Activated T-cell treated with anti-CD3 and anti-CD28 coated beads, Interleukin-2, amount 50 U/mL, for 24 hours (primary cell): ENCODE measurements at regions not wholly inside any gene's neighbourhood (a gene's known extent, or its start where the extent isn't known, plus 50 kb on each side); places are given as distances from the start of the nearest gene placed in this dataset.

Experiments
- DNase-seq: peaks from one replicate; pipeline ENCODE4 v3.0.0-alpha.2; 2020
- H3K27ac Mint-ChIP-seq: 2 replicates; pipeline ENCODE4 v1.8.0; 2020; ENCODE audit warnings: mild to moderate bottlenecking, mixed read lengths
- H3K27me3 Mint-ChIP-seq: 2 replicates; pipeline ENCODE4 v1.8.0; 2020; ENCODE audit warnings: mixed read lengths
- H3K36me3 Mint-ChIP-seq: 2 replicates; pipeline ENCODE4 v1.8.0; 2020; ENCODE audit warnings: low read depth, mixed read lengths
- H3K4me1 Mint-ChIP-seq: 2 replicates; pipeline ENCODE4 v1.8.0; 2020; ENCODE audit warnings: low read depth, mixed read lengths
- H3K4me3 Mint-ChIP-seq: 2 replicates; pipeline ENCODE4 v1.8.0; 2020; ENCODE audit warnings: mild to moderate bottlenecking, moderate library complexity, mixed read lengths
- H3K9me3 Mint-ChIP-seq: 2 replicates; pipeline ENCODE4 v1.8.0; 2020; ENCODE audit warnings: mixed read lengths

DNA sequence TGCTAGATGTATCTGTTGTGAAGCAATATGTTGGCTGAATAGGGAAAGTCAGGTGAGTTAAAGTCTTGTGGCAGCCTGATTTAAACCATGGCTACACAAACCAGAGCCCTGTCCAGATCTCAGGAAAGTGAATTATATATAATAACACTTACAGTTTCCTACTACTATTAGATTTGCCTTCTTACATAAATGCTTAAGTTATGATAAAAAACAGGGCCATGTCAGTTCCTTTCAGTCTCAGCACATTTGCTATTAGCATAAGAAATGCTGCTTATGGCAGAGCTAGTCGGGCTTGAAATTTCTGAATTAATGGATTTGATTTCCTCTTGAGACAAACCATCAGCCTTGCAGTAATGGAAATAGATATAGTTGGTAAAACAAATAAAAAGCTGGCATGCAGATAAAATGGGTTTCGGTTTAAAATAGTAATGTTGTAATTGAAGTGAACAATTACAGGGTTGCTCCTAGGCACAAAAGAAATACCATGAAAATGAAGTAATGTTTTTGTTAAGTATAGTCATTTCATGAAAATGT, 664.2 kb upstream of the ZNF608 start:
- Mint-ChIP-seq H3K36me3 (no peaks in the 10 kb centered on the region), H3K27me3 (no peaks in the 10 kb centered on the region), H3K4me1 (no peaks in the 10 kb centered on the region), H3K9me3 (no peaks in the 10 kb centered on the region), H3K27ac (no peak overlapping the region), H3K4me3 (no peak overlapping the region)
- no peak for DNase-seq

DNA sequence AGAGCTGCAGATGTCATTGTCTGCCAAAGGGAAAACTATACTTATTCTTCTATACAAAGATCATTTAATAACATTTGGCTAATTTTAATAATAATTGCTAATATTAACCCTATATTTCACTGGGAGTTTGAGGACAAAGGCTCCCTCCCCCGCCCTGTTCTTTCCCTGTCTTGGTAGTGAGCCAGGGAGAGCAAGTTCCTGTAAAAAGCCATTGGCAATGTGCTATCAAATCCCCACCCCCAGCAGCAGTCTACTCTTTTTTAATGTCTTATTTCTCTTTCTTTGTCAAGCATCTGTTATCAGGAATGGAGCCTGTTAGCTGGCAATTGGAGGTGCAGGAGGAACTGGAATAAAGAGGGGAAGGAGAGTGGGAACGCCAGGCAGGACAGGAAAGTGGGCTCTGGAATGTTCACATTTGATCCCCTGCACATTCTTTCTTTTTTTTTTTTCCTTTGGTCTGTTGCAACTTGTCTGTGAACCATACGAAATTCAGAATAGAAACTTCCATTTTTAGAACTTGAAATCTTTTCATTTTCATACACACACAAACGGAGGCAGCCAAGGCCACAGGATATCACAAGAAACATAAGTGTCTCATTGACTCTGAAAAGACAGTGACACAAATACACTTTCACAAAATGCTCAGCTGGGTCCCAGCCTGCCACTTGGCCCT, 664.8 kb upstream of the ZNF608 start:
- DNase-seq = no peak
- Mint-ChIP-seq H3K4me1 (no peaks in the 10 kb centered on the region), H3K27ac (no peak overlapping the region), H3K9me3 (no peaks in the 10 kb centered on the region), H3K4me3 (no peak overlapping the region), H3K27me3 (no peaks in the 10 kb centered on the region), H3K36me3 (no peaks in the 10 kb centered on the region)

DNA sequence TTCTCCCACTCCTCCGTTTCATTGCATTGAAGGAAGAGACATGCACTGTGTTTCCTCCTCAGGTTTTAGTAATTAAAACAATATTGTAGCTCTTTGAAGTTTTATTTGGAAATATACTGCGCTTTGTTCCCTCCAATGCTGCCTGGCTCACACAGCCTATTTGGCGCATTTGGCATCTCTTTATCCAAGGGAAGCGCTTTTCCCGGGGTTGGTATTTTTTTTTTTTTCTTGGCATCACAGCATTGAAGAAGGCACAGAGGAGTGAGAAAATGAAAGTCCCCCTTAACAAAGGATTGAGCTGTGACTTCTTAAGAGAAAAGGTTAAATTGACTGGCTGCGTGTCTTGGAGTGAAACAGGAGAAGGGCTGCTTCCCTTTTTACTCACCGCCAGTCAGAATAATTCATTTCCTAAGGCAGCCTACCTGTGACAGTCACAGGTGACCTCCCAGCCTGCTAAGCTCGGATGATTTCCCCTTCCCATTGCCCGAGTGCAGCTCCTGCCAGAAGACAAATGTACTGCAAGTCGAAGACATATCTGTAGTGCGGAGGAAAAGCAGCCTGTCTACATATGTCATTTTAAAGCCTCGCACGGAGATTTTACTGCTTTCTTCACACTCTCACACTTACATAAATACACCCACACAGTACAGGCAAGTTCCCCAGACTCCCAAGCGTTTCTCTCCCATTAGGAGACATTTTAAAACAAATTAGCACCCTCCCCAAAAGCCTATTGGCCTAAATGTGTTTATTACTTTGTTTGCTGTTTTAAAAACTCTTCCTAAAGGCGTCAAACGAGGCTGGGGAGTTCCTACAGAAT, 665.5 kb upstream of the ZNF608 start:
- Mint-ChIP-seq H3K4me3 (no peak overlapping the region), H3K27me3 (no peaks in the 10 kb centered on the region), H3K9me3 (no peaks in the 10 kb centered on the region), H3K27ac (no peak overlapping the region), H3K36me3 (no peaks in the 10 kb centered on the region), H3K4me1 (no peaks in the 10 kb centered on the region)
- DNase-seq = no peak

DNA sequence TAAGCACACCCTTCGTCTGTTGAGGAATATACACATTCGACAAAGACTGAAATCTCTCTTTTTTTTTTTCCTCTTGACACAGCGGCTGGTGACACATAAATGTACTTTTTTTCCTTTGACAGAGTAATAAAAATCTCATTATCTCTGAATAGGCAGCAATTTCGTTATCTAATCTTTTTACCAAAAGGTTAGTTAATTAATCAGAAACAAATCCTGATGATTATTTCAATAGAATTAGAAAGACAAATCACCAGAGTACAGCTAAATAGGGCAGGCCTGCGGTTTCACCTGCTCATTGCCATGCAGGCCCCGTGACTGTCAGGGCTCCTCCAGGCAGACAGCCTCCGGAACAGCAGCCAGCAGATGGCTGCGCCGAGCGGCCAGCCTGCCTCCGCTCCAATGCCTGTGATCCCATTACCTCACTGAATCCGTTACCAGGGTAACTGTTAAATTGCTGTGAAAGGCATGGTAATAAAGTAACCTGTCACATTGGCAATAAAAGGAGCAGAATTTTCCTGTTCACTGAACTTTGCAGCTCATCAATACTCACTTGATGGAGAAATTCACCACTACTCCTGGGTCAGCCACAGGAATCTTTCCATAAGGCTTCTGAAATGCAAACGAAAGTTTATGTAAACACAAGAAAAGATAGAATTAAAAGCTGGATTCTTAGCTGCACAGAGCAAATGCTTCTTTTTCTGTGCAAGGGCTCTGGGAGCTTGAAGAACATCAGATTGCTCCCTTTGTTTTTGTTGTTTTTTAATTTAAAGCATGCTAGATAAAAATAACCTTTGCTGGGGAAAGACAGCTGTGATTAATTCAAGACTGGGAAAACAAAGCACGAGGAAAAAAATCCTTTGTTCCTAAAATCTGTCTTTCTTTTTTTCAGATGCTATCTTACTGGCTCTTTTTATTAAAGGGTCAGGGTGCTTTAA, 666.4 kb upstream of the ZNF608 start:
- H3K9me3 Mint-ChIP-seq = no peaks in the 10 kb centered on the region
- H3K27me3 Mint-ChIP-seq = no peaks in the 10 kb centered on the region
- DNase-seq = no peak
- H3K36me3 Mint-ChIP-seq = no peaks in the 10 kb centered on the region
- no peak overlapping the region for H3K27ac Mint-ChIP-seq
- no peak overlapping the region for H3K4me3 Mint-ChIP-seq
- no peaks in the 10 kb centered on the region for H3K4me1 Mint-ChIP-seq

DNA sequence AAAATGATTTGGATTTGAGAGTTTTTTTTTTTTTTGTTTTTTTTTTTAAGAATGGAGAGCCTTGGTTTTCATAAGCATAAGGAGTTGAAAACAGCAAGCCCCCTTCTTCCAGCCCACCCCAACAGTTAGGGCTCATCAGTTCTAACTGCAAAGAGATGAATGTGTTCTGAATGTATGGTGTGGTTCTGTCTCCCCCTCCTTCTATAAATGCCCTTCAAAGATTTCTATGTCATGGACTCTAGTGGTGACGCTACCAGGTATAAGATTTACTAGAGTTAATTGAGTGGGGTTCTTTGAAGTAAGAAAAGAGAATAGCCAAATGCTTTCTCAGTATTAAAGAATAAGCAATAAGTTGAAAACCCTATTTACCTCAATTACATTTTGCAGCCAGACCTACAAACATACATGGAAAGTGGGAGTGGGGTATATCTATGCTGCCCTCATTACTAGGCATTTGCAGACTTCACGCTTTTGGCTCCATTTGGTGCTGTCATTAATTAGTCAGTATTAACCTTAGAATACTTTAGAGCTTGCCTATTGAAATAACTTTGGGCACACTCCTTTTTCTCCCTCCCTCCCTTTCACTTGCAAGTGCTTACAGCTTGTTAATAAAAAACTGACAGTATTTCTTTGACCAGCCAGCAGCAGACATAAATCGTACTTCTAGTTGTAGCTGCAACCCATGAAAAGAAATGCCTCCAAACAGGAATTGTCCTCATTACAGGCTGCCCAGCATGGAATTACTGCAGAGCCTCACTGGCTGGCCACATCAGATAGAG, 667.2 kb upstream of the ZNF608 start:
- H3K27ac Mint-ChIP-seq = no peak overlapping the region
- DNase-seq = no peak
- no peaks in the 10 kb centered on the region for H3K36me3 Mint-ChIP-seq
- H3K4me3 Mint-ChIP-seq = no peak overlapping the region
- no peaks in the 10 kb centered on the region for H3K27me3 Mint-ChIP-seq
- no peaks in the 10 kb centered on the region for H3K4me1 Mint-ChIP-seq
- H3K9me3 Mint-ChIP-seq = no peaks in the 10 kb centered on the region

DNA sequence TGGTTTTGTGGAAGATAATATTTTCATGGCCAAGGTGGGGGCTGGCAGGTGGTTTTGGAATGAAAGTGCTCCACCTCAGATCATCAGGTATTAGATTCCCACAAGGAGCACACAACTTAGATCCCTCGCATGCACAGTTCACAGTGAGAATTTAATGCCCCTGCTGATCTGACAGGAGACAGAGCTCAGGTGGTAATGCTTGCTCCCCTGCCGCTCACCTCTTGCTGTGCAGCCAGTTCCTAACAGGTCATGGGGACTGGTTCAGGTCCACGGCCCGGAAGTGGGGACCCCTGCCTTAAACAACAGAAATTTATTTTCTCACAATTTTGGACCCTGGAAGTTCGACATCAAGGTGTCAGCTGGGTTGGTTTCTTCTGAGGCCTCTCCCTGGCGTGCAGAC, 668.7 kb upstream of the ZNF608 start:
- H3K4me3 Mint-ChIP-seq = no peak overlapping the region
- H3K27ac Mint-ChIP-seq = no peak overlapping the region
- no peaks in the 10 kb centered on the region for H3K36me3 Mint-ChIP-seq
- H3K27me3 Mint-ChIP-seq = no peaks in the 10 kb centered on the region
- no peaks in the 10 kb centered on the region for H3K4me1 Mint-ChIP-seq
- no peaks in the 10 kb centered on the region for H3K9me3 Mint-ChIP-seq
- no peak for DNase-seq

DNA sequence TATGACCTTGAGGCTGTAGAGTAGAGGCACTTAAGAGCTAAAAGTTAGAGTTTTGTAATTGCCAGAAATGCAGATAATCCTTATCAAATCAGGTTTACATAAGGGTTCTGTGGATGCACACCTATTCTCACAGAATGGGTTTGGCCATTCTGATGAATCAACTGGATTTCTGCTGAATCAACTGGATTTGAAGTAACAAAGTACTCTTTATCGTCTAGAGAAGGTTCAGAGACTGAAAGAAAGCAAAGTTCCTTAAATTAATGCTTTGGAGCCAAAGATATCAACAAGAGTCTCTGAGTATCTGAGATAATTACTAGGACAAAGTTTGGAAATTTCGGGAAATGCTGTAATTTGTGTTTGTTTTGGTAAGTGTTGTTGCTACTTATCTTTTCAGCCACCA, 669.6 kb upstream of the ZNF608 start:
- DNase-seq = no peak
- H3K4me1 Mint-ChIP-seq = no peaks in the 10 kb centered on the region
- no peaks in the 10 kb centered on the region for H3K27me3 Mint-ChIP-seq
- H3K4me3 Mint-ChIP-seq = no peak overlapping the region
- no peaks in the 10 kb centered on the region for H3K9me3 Mint-ChIP-seq
- no peak overlapping the region for H3K27ac Mint-ChIP-seq
- H3K36me3 Mint-ChIP-seq = no peaks in the 10 kb centered on the region

DNA sequence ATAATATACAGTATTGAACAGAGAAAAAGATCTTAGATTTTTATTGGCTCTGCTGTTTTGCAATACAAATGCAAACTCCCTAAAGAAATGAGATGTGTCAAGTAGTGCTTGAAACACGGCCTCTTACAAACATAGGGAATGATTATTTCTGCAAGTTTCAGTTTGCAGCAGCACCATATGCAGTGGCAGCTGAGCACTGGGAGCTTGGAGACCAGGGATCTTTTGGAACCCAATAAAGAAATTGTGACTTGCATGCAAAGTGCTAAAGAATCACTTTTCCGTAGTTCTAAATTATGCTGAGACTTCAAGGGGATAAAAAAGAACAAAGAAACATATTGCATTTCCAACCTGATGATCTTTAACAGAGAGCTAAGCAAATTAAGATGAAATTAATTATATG, 674.6 kb upstream of the ZNF608 start:
- Mint-ChIP-seq H3K4me1 (no peaks in the 10 kb centered on the region), H3K36me3 (no peaks in the 10 kb centered on the region), H3K9me3 (peaks cover 4% of the 10 kb centered on the region), H3K27me3 (no peaks in the 10 kb centered on the region), H3K4me3 (no peak overlapping the region), H3K27ac (no peak overlapping the region)
- no peak for DNase-seq

DNA sequence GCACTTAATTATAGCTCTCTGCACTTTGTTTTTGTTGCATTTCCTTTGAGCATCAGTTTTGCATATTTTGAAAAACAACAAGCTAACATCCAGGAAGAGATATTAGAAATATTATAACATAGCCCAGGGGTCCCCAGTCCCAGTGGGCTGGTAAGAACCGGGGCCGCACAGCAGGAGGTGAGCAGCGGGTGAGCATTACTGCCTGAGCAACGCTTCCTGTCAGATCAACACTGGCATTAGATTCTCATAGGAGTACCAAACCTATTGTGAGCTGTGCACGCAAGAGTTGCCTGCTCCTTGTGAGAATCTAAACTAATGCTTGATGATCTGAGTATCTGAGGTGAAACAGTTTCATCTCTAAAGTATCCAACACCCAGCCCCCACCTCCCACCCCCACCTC, 675.9 kb upstream of the ZNF608 start:
- Mint-ChIP-seq H3K4me1 (no peaks in the 10 kb centered on the region), H3K36me3 (no peaks in the 10 kb centered on the region), H3K27me3 (no peaks in the 10 kb centered on the region), H3K27ac (no peak overlapping the region), H3K9me3 (peaks cover 6% of the 10 kb centered on the region), H3K4me3 (no peak overlapping the region)
- DNase-seq = no peak

DNA sequence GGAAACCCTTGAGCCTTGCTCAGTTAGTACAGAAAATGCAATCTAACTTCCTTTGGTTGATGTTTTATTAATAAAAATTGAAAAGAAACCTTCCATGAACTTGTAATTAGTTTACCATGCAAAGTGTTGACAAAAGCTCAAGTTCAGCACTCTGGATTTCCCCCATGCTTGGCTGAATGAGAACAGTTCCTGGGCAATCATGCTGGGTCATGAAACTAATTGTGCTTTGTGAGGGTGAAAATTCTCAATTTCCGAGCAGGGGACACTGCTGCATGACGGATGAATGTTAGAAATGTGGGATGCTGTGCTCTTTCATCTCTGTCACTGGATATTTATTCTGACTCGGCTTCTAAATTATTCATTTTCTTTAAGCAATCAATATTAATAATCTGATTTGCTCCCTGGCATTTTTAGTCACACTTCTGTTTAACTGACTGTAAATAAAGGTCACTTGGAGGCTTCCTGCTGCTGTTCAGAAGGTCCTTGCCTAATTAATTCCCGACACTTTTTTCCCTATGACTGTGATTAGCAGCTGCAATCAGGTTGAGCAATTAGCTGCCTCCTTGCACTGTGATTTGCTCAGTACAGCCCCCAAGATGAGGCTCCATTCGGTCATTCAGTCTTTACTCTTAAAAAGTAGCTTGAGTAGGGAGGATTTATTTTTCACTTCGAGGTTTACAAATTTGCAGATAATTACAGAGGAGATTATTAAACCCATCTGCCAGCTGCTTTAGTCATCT, 678.1 kb upstream of the ZNF608 start:
- no peak for DNase-seq
- no peak overlapping the region for H3K27ac Mint-ChIP-seq
- H3K27me3 Mint-ChIP-seq = no peaks in the 10 kb centered on the region
- H3K9me3 Mint-ChIP-seq = peaks cover 6% of the 10 kb centered on the region
- no peak overlapping the region for H3K4me3 Mint-ChIP-seq
- H3K36me3 Mint-ChIP-seq = no peaks in the 10 kb centered on the region
- H3K4me1 Mint-ChIP-seq = no peaks in the 10 kb centered on the region

DNA sequence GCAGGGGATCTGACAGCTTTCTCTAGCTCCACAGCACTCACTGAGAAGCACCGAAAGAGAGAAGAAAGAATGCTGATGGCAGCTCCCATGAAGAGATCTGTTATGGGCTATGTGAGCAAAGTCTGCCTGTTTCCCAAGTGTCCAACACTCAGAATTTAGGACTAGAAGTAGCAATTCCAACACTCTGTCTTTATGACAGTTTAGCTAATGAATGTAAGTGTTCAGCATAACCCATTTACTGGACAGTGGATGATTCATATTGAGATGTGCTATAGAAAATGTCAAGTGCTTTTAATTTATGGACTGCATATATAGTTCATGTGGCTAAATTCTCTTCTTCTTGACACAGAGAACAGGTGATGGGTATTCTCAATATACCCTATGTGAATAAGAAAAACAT, 683.1 kb upstream of the ZNF608 start:
- Mint-ChIP-seq H3K36me3 (no peaks in the 10 kb centered on the region), H3K4me1 (no peaks in the 10 kb centered on the region), H3K27ac (no peak overlapping the region), H3K4me3 (no peak overlapping the region), H3K9me3 (peaks cover 7% of the 10 kb centered on the region), H3K27me3 (no peaks in the 10 kb centered on the region)
- DNase-seq = no peak

DNA sequence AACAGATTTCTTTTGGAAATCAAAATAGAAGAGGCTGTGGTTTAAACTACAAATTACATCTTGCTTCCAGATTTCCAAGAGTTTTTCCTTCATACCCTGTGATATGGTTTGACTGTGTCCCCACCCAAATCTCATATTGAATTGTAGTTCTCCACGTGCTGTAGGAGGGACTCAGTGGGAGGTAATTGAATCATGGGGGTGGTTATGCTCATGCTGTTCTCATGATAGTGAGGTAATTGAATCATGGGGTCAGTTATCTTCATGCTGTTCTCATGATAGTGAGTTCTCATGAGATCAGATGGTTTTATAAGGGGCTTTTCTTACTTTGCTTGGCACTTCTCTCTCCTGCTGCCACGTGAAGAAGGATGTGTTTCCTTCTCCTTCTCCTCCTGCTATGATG, 687.0 kb upstream of the ZNF608 start:
- Mint-ChIP-seq H3K36me3 (no peaks in the 10 kb centered on the region), H3K9me3 (peaks cover 20% of the 10 kb centered on the region), H3K4me3 (no peak overlapping the region), H3K27ac (no peak overlapping the region), H3K4me1 (no peaks in the 10 kb centered on the region), H3K27me3 (no peaks in the 10 kb centered on the region)
- no peak for DNase-seq

DNA sequence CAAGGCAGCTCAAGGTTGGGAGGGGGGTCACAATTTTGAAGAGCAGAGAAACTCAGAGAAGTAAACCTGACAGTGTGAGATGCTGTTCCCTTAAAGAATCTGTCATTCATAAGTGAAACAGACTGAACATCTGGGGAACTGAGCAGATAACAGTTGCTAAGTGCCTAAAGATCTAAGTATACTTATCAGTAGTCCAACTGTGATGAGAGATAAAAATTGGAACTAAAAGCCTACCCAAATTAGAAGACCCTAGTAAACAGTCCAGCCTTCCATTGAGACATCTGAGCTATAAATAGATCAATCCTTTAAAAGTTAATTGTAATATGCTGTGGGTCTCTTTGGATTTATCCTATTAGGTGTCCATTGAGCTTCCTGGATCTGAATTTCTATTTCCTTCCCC, 692.8 kb upstream of the ZNF608 start:
- Mint-ChIP-seq H3K4me3 (no peak overlapping the region), H3K4me1 (no peaks in the 10 kb centered on the region), H3K36me3 (no peaks in the 10 kb centered on the region), H3K9me3 (peaks cover 42% of the 10 kb centered on the region), H3K27me3 (no peaks in the 10 kb centered on the region), H3K27ac (no peak overlapping the region)
- no peak for DNase-seq
